Stimulated activated naive B cell treated with anti-CD40 and anti-IgM and Interleukin-4, amounts not matched to agents 10 μg/mL and 1 μg/mL and 100 μg/mL, for 72 hours (primary cell): ENCODE measurements at regions not wholly inside any gene's neighbourhood (a gene's known extent, or its start where the extent isn't known, plus 50 kb on each side); places are given as distances from the start of the nearest gene placed in this dataset.

Source experiments
- ATAC-seq, 2 donors: fragments of 150-1000 bp; cut with Tn5 transposase; replicated peaks; 2 replicates each; pipeline ENCODE4 v1.10.0; 2021; ENCODE audit warnings: moderate library complexity in 1 of 2
- DNase-seq: peaks from one replicate; pipeline ENCODE4 v3.0.0; 2021
- H3K27ac Mint-ChIP-seq: one replicate; pipeline ENCODE4 v1.8.0; 2022; ENCODE audit warnings: mild to moderate bottlenecking, mixed read lengths
- H3K27me3 Mint-ChIP-seq, 2 donors: one replicate each; pipeline ENCODE4 v1.8.0; 2022; ENCODE audit warnings: mixed read lengths in 2 of 2
- H3K36me3 Mint-ChIP-seq, 2 donors: one replicate each; pipeline ENCODE4 v1.8.0; 2022; ENCODE audit warnings: mixed read lengths in 2 of 2, mild to moderate bottlenecking in 1 of 2
- H3K4me1 Mint-ChIP-seq, 2 donors: one replicate each; pipeline ENCODE4 v1.8.0; 2022; ENCODE audit warnings: mixed read lengths in 2 of 2, mild to moderate bottlenecking in 1 of 2
- H3K4me3 Mint-ChIP-seq, 2 donors: one replicate each; pipeline ENCODE4 v1.8.0; 2022; ENCODE audit warnings: mild to moderate bottlenecking in 2 of 2, mixed read lengths in 2 of 2, moderate library complexity in 1 of 2
- H3K9me3 Mint-ChIP-seq, 2 donors: one replicate each; pipeline ENCODE4 v1.8.0; 2022; ENCODE audit warnings: mixed read lengths in 2 of 2, mild to moderate bottlenecking in 1 of 2

GRCh38 chr21:19692231-19692630 lies 1288.6 kb upstream of the TMPRSS15 start:
- no peaks in the 10 kb centered on the region for H3K27me3 Mint-ChIP-seq
- H3K4me1 Mint-ChIP-seq = no peaks in the 10 kb centered on the region
- H3K36me3 Mint-ChIP-seq = no peaks in the 10 kb centered on the region
- no peak overlapping the region for H3K4me3 Mint-ChIP-seq
- DNase-seq (no peak), ATAC-seq (no peak)
- no peak overlapping the region for H3K27ac Mint-ChIP-seq
- peaks cover 2 to 4% of the 10 kb centered on the region in 2 donors for H3K9me3 Mint-ChIP-seq

- no peaks in the 10 kb centered on the region for H3K4me1 Mint-ChIP-seq
- ATAC-seq = no peak
- no peak overlapping the region for H3K27ac Mint-ChIP-seq
- H3K4me3 Mint-ChIP-seq = no peak overlapping the region
- no peak for DNase-seq
- no peaks in the 10 kb centered on the region for H3K36me3 Mint-ChIP-seq
- peaks cover 2 to 4% of the 10 kb centered on the region in 2 donors for H3K9me3 Mint-ChIP-seq
- no peaks in the 10 kb centered on the region for H3K27me3 Mint-ChIP-seq
Observed at GRCh38 chr21:19695796-19696195, 1292.2 kb upstream of the TMPRSS15 start.

DNA sequence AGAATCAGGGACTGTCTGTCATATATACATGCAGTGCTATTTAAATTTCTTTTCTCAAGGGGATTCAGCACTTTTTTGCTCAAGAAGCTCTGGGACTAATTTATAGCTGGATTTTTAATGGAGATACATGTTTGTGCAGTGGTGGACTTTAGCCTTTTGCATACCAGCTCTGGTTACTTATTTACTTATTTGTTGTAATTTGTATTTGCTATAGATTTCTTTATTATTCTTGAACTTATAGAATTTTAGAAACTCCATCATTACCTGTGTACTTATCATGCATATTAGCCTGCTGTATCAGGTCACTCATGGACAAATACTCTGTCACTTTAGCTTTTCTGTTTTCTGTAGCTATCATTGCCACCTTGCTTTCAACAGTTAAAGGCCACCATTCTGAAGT lies 1296.9 kb upstream of the TMPRSS15 start:
- peaks cover 0 to 3% of the 10 kb centered on the region in 2 donors for H3K9me3 Mint-ChIP-seq
- no peaks in the 10 kb centered on the region for H3K27me3 Mint-ChIP-seq
- ATAC-seq (no peak), DNase-seq (no peak)
- H3K27ac Mint-ChIP-seq = no peak overlapping the region
- no peaks in the 10 kb centered on the region for H3K36me3 Mint-ChIP-seq
- no peaks in the 10 kb centered on the region for H3K4me1 Mint-ChIP-seq
- H3K4me3 Mint-ChIP-seq = no peak overlapping the region

- no peaks in the 10 kb centered on the region for H3K4me1 Mint-ChIP-seq
- no peak for DNase-seq
- H3K27me3 Mint-ChIP-seq = no peaks in the 10 kb centered on the region
- H3K27ac Mint-ChIP-seq = no peak overlapping the region
- no peak overlapping the region for H3K4me3 Mint-ChIP-seq
- peaks cover 7 to 8% of the 10 kb centered on the region in 2 donors for H3K9me3 Mint-ChIP-seq
- ATAC-seq = no peak
- no peaks in the 10 kb centered on the region for H3K36me3 Mint-ChIP-seq
Observed at GRCh38 chr21:19702726-19703125, 1295.5 kb upstream of the NCAM2 start.

- Mint-ChIP-seq H3K4me3 (no peak overlapping the region), H3K27ac (no peak overlapping the region), H3K4me1 (no peaks in the 10 kb centered on the region), H3K36me3 (no peaks in the 10 kb centered on the region), H3K9me3 (peaks cover 7 to 8% of the 10 kb centered on the region in 2 donors), H3K27me3 (no peaks in the 10 kb centered on the region)
- DNase-seq (no peak), ATAC-seq (no peak)
Observed at GRCh38 chr21:19704832-19705231, 1293.4 kb upstream of the NCAM2 start.

DNA sequence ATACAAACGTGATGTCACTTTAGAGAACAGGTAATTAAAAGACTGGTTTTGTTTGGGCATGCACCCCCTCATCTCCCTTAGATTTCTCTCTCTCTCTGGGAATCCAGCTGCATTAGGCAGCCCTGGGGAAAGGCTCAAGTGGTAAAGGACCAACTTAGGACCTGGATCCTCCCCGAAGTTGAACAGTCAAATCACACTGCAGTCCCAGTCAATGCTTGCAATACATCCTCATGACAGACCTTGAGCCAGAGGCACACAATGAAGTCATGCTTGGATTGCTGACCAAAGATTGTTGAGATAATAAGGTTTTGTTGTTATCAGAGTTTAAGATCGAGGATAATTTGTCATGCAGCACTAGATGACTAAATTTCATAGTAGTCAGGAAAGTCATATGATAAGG lies 1285.8 kb upstream of the NCAM2 start:
- Mint-ChIP-seq H3K4me1 (no peaks in the 10 kb centered on the region), H3K9me3 (peaks cover 0 to 2% of the 10 kb centered on the region in 2 donors), H3K4me3 (no peak overlapping the region), H3K36me3 (no peaks in the 10 kb centered on the region), H3K27me3 (no peaks in the 10 kb centered on the region), H3K27ac (no peak overlapping the region)
- DNase-seq (no peak), ATAC-seq (no peak)

GRCh38 chr21:19713313-19713712 lies 1284.9 kb upstream of the NCAM2 start:
- H3K27ac Mint-ChIP-seq = no peak overlapping the region
- no peaks in the 10 kb centered on the region for H3K27me3 Mint-ChIP-seq
- peaks cover 0 to 2% of the 10 kb centered on the region in 2 donors for H3K9me3 Mint-ChIP-seq
- H3K4me1 Mint-ChIP-seq = no peaks in the 10 kb centered on the region
- no peak overlapping the region for H3K4me3 Mint-ChIP-seq
- no peaks in the 10 kb centered on the region for H3K36me3 Mint-ChIP-seq
- DNase-seq (no peak), ATAC-seq (no peak)

- Mint-ChIP-seq H3K4me3 (no peak overlapping the region), H3K27ac (no peak overlapping the region), H3K27me3 (no peaks in the 10 kb centered on the region), H3K36me3 (no peaks in the 10 kb centered on the region), H3K9me3 (peaks cover 0 to 4% of the 10 kb centered on the region in 2 donors), H3K4me1 (no peaks in the 10 kb centered on the region)
- no peak for DNase-seq
- no peak for ATAC-seq
Observed at GRCh38 chr21:19724081-19724480, 1274.1 kb upstream of the NCAM2 start.

DNA sequence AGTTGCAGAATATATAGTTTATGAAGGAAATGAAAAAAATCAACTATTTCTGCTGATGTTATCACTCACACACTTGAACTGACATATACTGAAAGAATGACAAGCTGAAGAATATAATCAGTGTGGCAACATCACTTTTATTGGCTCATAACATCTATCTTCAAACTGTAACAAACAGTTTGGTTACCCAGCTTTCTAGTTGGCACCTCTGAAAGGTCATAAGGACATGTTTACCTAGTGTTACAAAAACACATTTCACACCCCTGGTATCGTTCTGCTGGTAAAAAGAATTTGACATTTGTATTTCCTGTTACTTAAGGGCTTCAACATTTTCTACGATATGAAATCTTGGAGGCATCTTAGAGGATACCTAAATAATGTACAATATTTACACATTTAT lies 1267.0 kb upstream of the NCAM2 start:
- ATAC-seq (no peak), DNase-seq (no peak)
- Mint-ChIP-seq H3K9me3 (peaks cover 4 to 5% of the 10 kb centered on the region in 2 donors), H3K36me3 (no peaks in the 10 kb centered on the region), H3K4me3 (no peak overlapping the region), H3K27me3 (no peaks in the 10 kb centered on the region), H3K4me1 (no peaks in the 10 kb centered on the region), H3K27ac (no peak overlapping the region)

DNA sequence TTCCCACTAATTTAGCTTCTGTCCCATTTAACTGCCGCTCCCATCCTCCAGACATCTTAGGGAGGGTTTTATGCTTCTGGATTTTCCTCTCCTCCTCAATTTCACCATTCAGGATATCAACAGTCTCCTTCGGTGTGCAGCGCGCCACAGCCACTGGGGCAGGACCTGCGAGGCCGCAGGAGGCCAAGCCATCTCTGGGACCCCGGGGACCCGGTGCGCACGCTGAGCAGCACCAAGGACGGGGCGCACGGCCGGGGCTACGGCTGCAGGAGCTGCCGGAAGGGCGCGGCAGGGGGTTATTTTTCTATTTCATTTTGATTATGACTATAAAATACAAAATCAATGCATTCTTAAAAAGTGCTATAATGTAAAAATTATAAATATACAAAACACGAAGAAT lies 1238.4 kb upstream of the NCAM2 start:
- no peak overlapping the region for H3K4me3 Mint-ChIP-seq
- ATAC-seq (no peak), DNase-seq (no peak)
- no peaks in the 10 kb centered on the region for H3K4me1 Mint-ChIP-seq
- no peaks in the 10 kb centered on the region for H3K27me3 Mint-ChIP-seq
- no peak overlapping the region for H3K27ac Mint-ChIP-seq
- peaks cover 0 to 2% of the 10 kb centered on the region in 2 donors for H3K9me3 Mint-ChIP-seq
- H3K36me3 Mint-ChIP-seq = no peaks in the 10 kb centered on the region

DNA sequence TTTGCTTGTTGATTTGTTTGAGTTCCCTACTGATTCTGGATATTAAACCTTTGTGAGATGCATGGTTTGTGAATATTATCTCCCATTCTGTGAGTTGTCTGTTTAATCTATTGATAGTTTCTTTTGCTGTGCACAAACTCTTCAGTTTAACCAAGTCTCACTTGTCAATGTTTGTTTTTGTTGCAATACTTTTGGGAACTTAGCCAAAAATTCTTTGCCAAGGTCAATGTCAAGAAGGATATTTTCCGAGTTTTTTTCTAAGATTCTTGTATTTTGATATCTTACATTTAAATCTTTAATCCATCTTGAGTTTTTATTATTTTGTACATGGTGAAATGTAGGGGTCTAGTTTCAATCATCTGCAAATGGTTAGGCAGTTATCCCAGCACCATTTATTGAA lies 1230.7 kb upstream of the NCAM2 start:
- Mint-ChIP-seq H3K4me1 (no peaks in the 10 kb centered on the region), H3K36me3 (no peaks in the 10 kb centered on the region), H3K27me3 (no peaks in the 10 kb centered on the region), H3K4me3 (no peak overlapping the region), H3K27ac (no peak overlapping the region), H3K9me3 (peaks cover 5 to 6% of the 10 kb centered on the region in 2 donors)
- DNase-seq = no peak
- no peak for ATAC-seq

DNA sequence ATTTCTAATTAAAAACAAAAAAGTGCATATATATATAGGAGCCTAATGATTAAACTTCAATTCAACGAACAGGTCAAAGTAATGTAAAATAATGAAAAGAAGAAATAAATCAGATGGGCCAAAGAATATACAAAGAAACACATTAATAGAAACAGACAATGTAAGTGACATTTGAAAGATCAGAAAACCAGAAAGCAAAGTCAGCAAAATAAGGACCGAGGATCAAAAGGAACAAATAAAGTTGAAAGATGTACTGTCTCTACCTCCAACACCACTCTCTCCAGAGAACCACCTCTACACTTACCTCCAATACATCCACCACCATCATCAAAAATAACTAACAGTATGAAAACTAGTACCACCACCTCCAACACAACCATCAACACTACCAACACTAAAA lies 1226.3 kb upstream of the NCAM2 start:
- Mint-ChIP-seq H3K9me3 (peaks cover 5% of the 10 kb centered on the region in 2 donors), H3K4me1 (no peaks in the 10 kb centered on the region), H3K27me3 (no peaks in the 10 kb centered on the region), H3K36me3 (no peaks in the 10 kb centered on the region), H3K4me3 (no peak overlapping the region), H3K27ac (no peak overlapping the region)
- ATAC-seq (no peak), DNase-seq (no peak)

DNA sequence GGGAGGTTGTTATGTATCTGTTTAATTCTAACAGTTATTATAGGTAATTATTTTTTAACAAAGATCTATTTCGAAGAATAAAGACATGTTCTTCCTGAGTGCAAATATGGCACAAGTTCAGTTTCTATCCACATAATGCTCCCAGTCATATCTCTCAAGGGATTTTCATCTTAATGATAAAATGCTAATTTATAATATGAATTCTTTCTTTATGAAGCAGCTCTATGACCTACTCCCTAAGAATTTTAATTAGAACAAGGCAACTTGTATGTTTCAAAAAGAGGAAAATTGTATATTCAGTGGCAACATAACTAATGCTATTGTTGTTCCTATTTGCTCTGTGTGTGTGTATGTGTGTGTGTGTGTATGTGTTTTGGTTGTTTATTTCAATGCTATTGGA lies 1222.1 kb upstream of the NCAM2 start:
- H3K27ac Mint-ChIP-seq = no peak overlapping the region
- H3K36me3 Mint-ChIP-seq = no peaks in the 10 kb centered on the region
- no peaks in the 10 kb centered on the region for H3K4me1 Mint-ChIP-seq
- DNase-seq = no peak
- no peak overlapping the region for H3K4me3 Mint-ChIP-seq
- peaks cover 6 to 10% of the 10 kb centered on the region in 2 donors for H3K9me3 Mint-ChIP-seq
- no peaks in the 10 kb centered on the region for H3K27me3 Mint-ChIP-seq
- no peak for ATAC-seq

GRCh38 chr21:19781881-19782652 lies 1216.1 kb upstream of the NCAM2 start:
- Mint-ChIP-seq H3K4me1 (no peaks in the 10 kb centered on the region), H3K9me3 (peaks cover 4 to 12% of the 10 kb centered on the region in 2 donors), H3K36me3 (no peaks in the 10 kb centered on the region), H3K4me3 (no peak overlapping the region), H3K27ac (no peak overlapping the region), H3K27me3 (no peaks in the 10 kb centered on the region)
- DNase-seq = no peak
- ATAC-seq = no peak

DNA sequence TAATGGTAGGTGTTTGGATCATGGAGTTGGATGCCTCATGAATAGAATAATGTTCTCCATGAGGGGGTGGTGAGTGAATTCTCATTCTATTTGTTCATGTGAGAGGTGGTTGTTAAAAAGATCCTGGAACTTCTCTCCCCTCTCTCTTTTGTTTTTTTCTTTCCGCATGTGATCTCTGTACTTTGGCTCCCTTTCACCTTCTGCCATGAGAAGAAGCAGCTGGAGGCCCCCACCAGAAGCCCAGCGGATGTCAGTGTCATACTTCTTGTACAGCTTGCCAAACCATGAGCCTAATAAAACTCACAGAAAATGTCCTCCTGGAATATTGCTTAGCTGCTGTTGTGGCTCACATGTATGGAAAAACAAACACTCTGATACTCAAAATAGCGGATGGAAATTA lies 1212.3 kb upstream of the NCAM2 start:
- peaks cover 2 to 7% of the 10 kb centered on the region in 2 donors for H3K9me3 Mint-ChIP-seq
- H3K27ac Mint-ChIP-seq = no peak overlapping the region
- no peaks in the 10 kb centered on the region for H3K36me3 Mint-ChIP-seq
- H3K4me1 Mint-ChIP-seq = no peaks in the 10 kb centered on the region
- no peak for ATAC-seq
- H3K4me3 Mint-ChIP-seq = no peak overlapping the region
- no peaks in the 10 kb centered on the region for H3K27me3 Mint-ChIP-seq
- DNase-seq = no peak
